CD4-positive, alpha-beta T cell treated with Interleukin-4 for 4 hours (primary cell): ENCODE measurements at regions not wholly inside any gene's neighbourhood (a gene's known extent, or its start where the extent isn't known, plus 50 kb on each side); places are given as distances from the start of the nearest gene placed in this dataset.
"Not testable (repeated sequence)": the region's sequence is repeated elsewhere in the genome, so short reads cannot be mapped to it uniquely, and the experiment has no call there.

Experiments used
- DNase-seq: peaks from one replicate; pipeline ENCODE4 v3.0.0-alpha.2; 2020

DNA sequence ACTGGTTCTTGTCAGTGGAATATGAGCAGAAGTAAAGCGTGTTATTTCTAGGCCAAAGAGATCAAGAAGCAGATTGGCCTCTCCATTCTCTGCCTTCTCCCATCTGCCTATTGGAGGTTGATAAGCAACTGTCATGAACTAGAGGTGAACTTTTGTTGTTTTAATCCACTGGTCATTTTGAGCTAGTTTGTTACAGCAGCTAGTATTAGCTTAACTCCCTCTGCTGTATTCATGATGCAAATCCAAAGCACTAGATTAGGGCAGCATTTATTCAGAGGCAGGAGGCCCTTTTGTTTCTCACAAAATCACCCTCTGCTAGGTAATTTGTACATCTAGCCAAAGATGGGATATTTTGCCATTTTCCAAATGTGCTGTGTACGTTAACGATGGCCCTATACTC is 97.3 kb upstream of the DPT start:
- DNase-seq, result no peak

GRCh38 chr1:168827557-168827956 is 98.6 kb upstream of the DPT start:
- DNase-seq, result no peak

DNA sequence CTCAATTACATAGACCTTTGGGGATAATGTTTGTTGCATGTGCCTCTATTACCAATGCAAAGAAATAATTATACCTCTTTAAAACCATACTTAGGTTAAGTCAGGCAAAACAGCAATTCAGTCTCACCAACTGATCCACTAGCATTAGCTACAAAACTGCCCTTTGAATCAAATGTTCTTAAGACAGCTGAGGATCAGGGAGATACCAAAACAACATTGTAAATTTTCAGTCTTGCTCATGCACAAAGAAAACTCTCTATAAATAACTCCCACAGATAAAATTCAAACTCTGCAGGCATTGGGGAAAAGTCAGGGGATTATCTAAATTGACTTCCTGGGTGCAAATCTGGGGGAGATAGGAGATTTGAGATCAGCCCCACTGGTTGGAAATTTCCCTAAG is 100.9 kb upstream of the DPT start:
- no peak for DNase-seq

- DNase-seq, result no peak
Observed at GRCh38 chr1:168830562-168830961, 101.6 kb upstream of the DPT start.

- DNase-seq, result no peak
Observed at GRCh38 chr1:168832661-168833060, 103.7 kb upstream of the DPT start.

DNA sequence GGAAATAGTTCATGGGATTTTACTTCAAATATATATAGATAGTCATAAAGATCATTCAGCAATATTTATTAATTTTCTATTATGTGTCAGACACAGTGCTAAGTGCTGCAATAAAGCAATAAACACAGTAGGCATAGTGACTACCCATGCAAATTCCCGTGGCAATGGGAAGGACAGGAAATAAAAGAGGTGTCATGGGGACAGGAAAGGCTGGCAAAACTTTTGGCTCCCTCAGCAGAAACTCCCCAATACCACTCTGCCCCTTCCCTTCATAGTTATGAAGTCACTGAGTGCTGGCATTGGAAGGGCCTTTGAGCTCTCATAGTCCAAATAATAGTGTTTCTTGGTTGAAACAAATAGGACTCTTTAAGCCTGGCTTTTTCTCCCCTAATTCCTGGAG is 104.4 kb upstream of the DPT start:
- no peak for DNase-seq

DNA sequence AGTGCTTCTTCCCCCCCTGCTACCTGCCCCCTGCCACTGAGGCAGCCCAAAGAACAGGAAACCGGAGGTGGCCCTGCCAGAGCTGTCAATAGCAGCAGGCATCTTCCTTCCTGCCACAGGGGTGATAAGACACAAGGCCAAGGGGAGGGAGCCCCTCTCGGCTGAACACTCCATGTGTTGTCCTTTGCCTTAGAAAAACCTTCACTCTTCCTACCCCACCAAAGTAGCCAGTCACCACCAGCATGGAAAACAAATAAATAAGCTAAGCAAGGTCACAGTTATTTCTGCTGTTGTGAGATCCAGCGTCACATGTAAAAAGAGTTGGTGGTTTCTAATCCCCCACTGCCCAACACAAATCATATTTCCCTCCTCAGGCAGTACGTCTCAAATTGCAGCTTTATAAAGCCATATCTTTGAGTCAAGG is 104.8 kb upstream of the DPT start:
- peak; percentile 11 for DNase-seq

DNA sequence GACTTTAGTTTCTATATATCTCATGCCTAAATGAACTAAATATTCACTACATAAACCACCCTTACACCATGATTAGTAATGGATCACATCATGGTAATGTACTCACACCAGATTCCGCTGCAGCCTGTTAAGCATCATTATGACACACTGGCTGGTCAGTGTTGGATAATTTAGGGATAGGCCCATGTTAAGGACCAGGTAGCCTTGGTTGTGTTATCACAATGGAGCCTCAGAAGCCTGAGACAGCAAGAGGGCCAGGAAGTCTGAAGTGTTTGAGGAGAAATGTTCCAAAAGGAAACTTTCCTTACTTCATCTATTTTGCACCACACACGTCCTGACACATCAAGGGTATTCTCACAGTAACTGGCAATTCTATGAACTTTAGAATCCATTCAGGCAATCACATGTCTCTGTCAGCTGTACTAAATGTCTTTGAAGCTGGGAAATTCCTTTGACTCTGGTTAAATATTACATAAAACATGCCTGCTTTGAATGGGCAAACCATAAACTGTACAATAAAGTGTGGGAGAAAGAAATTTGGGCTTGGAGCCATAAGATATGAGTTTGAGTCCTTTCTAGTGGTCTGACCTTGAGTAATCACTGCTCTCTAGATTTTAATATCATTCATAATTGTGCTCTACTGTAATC is 105.3 kb upstream of the DPT start:
- DNase-seq, result no peak

DNA sequence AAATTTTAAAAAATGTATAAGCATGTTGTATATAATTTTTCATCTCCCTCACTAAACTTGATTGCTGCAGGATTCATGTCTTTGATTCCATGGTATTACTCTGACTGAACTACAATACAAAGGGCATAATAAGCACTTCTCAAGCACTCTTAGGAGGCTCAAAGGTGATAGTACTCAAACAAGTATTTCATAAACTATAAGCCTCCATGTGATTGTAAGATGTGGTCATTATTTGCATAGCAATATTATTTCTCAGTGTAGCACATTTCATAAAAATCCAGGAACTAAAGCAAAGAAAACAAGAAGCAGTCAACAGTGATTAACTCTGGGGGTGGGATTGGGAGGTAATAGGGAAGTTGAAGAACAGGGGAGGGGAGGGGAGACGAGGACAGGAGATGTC is 106.2 kb upstream of the DPT start:
- DNase-seq, result no peak

DNA sequence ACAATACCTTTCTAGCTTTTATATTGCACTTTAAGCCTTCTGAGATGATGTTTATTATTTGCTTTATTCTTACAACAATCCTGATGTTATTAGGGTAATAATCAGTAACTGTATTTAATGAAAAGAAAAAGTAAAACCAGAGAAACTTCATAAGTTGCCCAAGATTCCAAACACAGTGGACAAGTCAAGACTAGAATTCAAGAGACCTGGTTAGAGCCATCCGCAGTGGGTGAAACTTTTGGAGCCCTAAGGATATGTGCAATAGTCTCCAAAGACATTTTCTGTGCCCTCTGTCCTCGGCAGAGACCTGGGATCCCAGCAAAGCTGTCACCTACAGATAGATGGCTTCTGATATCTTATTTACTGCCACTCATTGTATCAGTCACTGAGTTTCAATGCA is 106.8 kb upstream of the DPT start:
- no peak for DNase-seq

DNA sequence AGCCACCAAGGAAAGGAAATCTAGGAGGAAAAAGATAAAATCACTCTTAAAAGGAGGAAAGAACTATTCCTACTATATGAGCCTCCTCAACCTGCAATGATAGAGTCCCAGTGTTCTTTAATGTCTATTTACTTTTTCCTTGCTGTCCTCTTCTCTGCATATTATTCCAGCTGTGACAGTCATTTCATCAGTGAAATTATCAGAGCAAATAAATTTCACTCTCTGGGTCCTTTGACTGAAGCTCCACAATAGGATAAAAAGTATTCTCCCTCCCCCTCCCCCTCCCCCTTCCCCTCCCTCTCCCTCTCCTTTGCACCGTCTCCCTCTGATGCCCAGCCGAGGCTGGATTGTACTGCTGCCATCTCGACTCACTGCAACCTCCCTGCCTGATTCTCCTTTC is 107.5 kb upstream of the DPT start:
- no peak for DNase-seq

- DNase-seq, result not testable (repeated sequence)
Observed at GRCh38 chr1:168837230-168837629, 108.2 kb upstream of the DPT start.

DNA sequence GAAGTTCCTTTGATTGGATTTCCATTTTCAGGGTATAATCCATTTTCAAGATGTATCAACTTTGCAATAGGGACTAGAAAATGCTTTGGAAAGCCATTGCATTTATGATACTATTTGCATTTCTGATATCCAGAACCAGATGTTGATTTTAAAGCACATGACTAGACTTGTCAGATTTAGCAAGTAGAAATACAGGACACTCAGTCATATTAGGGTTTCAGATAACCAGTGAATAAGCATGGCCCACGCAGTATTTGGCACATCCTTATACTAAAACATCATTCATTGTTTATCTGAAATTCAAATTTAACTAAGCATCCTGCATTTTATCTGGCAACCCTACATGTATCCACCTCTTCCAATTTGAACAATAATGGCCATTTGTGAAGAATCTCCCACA is 113.3 kb upstream of the DPT start:
- DNase-seq, result no peak

- DNase-seq, result no peak
Observed at GRCh38 chr1:168842916-168843315, 113.9 kb upstream of the DPT start.

- no peak for DNase-seq
Observed at GRCh38 chr1:168843401-168843800, 114.4 kb upstream of the DPT start.

DNA sequence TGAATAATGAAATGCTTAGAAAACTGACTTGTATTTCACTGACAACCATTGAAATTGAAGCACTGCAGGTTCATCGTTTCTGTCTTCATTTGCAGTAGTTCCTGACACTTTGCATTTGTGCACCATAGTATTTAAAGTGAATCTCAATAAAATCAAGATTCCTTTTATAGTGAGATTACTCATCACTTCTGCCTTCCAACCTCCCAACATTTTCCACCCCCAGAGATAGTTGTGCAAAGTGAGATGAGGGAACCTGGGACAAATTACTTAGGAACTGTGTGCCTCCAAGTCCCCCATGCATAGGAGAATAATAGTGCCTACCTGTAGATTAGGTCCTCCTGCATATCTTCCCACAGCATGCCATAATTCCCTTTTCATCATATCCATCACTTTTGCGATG is 114.9 kb upstream of the DPT start:
- no peak for DNase-seq

GRCh38 chr1:168845140-168845539 is 116.1 kb upstream of the DPT start:
- DNase-seq, result no peak

- DNase-seq, result no peak
Observed at GRCh38 chr1:168848051-168848450, 119.0 kb upstream of the DPT start.

- DNase-seq, result no peak
Observed at GRCh38 chr1:168861421-168862004, 132.5 kb upstream of the DPT start.

- no peak for DNase-seq
Observed at GRCh38 chr1:168863772-168864171, 134.8 kb upstream of the DPT start.

DNA sequence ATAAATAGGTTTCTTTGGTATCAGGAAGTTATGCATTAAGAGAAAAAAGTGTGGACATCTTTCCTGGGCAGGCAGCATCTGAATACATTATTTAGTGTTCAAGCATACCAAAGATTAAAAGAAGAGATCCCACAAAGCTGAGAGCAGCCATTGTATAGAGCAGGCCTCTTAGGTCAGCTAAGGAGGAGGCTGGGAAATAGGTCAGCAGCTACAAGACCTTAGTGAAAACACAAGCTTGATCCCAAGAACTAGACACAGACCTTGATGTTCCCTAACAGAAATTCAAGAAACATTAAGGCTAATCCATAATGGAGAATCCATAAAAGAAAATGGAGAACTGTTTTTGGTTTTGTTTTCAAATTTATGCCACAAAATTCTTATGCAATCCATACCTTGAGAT is 135.3 kb upstream of the DPT start:
- DNase-seq, result no peak

GRCh38 chr1:168865850-168866620 is 137.0 kb upstream of the DPT start:
- no peak for DNase-seq

DNA sequence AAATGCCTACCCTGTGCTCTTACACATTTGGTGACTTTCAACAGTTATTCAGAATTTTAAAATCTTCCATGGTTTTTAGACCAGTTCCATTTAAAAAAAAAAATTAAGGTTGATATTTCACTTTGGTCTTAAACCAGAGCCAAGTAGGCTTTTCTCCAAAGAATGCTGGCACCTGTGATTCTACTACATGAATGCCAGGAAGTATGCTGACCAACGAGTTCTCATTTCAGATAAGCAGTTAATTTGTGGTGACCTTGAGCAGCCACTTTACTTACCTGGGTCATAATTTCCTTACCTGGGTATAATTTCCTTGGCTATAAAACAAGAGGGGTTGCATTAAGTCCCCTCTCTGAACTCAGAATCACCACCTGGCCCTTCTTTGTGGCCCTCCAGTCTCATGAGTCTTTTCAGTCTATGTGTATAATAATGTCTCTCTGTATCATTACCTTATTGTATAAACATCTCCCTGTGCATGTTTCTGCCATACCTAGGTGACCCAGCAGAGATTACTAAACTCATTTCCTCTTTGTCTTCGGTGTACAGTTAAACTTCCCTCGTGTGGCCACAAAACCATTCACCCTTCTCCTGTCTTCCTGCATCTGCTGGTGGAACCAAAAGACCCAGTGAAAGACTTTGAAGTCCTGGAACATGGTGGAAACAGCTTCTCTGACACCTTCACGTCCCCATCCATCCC is 139.1 kb upstream of the DPT start:
- DNase-seq, result no peak

DNA sequence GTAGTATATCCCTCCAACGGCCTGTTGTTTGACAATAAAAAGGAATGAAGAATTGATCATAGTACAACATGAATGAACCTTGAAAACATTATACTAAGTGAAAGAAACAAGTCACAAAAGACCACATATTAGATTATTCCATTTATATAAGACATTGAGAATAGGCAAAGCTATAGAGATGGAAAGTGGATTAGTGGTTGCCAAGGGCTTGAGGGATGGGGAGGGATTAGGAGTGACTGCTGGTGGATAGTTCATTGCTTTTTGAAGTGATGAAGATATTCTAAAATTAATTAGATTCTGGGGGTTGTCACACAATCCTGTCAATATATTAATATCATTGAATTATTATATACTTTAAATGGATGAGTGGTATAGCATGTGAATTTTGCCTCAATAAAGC is 142.5 kb upstream of the DPT start:
- no peak for DNase-seq
